Spleen (tissue), 7 donors: ENCODE measurements at regions not wholly inside any gene's neighbourhood (a gene's known extent, or its start where the extent isn't known, plus 50 kb on each side); places are given as distances from the start of the nearest gene placed in this dataset.

Experiments
- POLR2AphosphoS5 ChIP-seq, 3 donors: sonication (generic); formaldehyde crosslinking; IDR thresholded peaks; one replicate each; pipeline ENCODE4 v1.5.1; 2017; ENCODE audit warnings: antibody characterized with exemption in 3 of 3
- TF ChIP-seq, protein P1 (sequence below), 11 experiments: fragments of 200-600 bp in 7 of 11; fragments of 450-650 bp in 4 of 11; sonication (generic) in 4 of 11; IDR thresholded peaks in 8 of 11; conservative IDR thresholded peaks in 3 of 11; 1 replicate in 7 of 11; 2 replicates in 4 of 11; pipeline versions ENCODE4 v1.4.0 to v1.8.0; 2016 to 2021; ENCODE audit warnings: antibody characterized with exemption in 11 of 11, inconsistent platforms in 4 of 11, mild to moderate bottlenecking in 1 of 11
- donor health status: DM: no; HTN: no; CAD: no; lungs with moderate emphysema.
- donor health status: DM: no; HTN: no; CAD: no.
- donor health status: DM: no; HTN: no; CAD: no.

DNA sequence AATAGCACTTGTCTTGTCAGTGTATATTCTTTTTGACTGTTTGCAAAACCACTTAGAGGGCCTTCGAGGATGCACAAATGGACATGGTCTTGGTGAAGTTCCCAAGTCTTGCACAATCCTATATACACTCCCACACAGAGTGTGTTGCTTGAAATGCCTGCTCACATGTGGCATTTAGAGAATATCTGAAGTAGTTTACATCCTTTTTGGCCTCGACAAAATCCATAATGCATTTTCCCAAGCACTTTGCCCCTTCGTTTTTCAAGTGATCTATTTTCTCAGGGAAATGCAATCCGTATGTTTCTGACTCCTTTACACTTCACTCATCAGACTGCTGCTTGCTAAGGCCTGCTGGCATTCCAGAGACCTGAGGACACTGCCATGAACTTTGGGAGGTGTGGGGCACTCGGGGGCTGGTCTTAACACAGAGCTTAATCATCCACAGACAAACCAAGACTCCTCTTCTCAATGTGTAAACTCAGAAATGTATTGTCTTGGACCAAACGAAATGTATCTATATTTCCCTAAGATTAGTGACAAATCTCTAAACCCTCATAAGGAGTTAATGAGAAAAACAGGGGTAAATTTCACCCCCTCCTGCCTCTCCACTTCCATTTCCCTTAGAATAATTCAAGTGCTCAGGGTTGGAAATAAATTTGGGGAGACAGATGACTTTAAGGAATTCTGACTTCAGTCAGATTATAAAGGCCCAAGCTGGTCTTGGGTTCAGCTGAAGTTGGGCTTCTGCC is 219.3 kb upstream of the APCDD1 start:
- TF ChIP-seq, protein P1, sequence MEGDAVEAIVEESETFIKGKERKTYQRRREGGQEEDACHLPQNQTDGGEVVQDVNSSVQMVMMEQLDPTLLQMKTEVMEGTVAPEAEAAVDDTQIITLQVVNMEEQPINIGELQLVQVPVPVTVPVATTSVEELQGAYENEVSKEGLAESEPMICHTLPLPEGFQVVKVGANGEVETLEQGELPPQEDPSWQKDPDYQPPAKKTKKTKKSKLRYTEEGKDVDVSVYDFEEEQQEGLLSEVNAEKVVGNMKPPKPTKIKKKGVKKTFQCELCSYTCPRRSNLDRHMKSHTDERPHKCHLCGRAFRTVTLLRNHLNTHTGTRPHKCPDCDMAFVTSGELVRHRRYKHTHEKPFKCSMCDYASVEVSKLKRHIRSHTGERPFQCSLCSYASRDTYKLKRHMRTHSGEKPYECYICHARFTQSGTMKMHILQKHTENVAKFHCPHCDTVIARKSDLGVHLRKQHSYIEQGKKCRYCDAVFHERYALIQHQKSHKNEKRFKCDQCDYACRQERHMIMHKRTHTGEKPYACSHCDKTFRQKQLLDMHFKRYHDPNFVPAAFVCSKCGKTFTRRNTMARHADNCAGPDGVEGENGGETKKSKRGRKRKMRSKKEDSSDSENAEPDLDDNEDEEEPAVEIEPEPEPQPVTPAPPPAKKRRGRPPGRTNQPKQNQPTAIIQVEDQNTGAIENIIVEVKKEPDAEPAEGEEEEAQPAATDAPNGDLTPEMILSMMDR (IDR thresholded peaks at IDR 0.05 in 8 of 11, conservative IDR thresholded peaks at IDR 0.05 in 3 of 11) = no peak
- no peak for TF ChIP-seq POLR2AphosphoS5 (IDR thresholded peaks at IDR 0.05)
